ENCODE measurements at regions not wholly inside any gene's neighbourhood (a gene's known extent, or its start where the extent isn't known, plus 50 kb on each side); places are given as distances from the start of the nearest gene placed in this dataset.
"Not testable (repeated sequence)": the region's sequence is repeated elsewhere in the genome, so short reads cannot be mapped to it uniquely, and the experiment has no call there.

- DNase-seq, result no peak
Observed at GRCh38 chr13:111652676-111653075, 332.2 kb downstream of the TEX29 start.

GRCh38 chr13:111654531-111654930, 334.1 kb downstream of the TEX29 start:
- DNase-seq, result no peak

- DNase-seq, result no peak
Observed at GRCh38 chr13:111656439-111656838, 336.0 kb downstream of the TEX29 start.

DNA sequence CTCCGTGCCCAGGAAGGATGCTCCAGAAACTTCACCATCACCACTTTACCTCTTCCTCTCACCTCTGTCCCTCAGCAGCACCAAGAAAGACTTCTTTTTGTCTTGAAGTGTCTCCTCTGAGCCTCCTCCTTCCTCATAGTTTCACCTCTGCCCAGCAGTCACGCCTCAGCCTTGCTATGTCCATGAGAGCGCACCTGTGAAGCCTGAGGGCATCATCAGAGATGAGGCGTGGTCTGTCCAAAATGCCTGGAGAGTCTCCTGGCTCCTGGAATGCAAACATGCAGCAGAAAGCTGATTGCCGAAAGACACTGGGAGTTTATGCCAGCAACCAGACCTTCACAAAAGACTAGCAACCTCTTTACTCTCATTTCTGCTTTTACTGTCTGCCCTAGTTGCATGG, 336.6 kb downstream of the TEX29 start:
- no peak for DNase-seq

DNA sequence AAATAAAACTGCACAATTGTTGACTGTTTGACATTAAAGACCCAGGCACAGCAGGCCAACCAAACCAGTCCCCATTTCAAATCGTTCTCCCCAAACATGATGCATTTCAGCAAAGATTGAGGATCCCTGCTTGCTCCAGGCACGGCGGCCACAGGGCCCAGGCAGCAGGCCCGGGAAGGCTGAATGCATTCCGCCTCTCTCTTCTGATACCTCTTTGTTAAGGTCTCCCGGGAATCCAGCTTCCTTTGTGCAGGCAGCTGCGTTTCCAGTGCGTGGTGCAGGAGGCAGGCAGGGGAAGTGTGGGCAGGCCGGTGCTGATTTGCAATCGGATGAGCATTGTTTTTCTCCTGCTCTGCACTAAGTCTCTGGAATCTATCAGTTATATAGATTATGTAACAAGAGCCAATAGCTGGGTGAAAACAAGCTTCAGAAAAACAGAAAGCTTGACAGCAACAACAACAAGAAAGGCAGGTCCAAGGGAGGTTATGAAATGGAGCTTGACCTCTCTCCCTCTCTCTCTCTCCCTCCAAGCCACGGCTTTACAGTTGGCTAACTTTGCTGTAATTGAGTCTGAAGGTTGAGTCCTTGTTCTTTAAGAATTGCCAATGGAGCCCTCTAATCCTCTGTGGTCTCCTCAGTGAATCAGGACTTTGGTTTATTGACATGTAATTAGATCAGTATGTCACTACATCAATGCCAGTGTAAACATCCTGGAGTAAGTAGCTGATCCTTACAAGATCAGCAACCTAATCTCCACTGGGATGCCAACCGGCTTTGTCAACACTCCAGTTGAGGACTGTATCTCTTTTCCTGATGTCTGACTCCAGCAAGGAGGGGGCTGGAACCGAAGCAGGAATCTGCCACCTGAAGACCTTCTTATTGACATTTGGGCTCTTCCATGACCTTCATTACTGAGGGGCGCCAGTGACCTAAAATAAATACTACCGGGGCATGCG, 338.0 kb downstream of the TEX29 start:
- DNase-seq, result no peak

DNA sequence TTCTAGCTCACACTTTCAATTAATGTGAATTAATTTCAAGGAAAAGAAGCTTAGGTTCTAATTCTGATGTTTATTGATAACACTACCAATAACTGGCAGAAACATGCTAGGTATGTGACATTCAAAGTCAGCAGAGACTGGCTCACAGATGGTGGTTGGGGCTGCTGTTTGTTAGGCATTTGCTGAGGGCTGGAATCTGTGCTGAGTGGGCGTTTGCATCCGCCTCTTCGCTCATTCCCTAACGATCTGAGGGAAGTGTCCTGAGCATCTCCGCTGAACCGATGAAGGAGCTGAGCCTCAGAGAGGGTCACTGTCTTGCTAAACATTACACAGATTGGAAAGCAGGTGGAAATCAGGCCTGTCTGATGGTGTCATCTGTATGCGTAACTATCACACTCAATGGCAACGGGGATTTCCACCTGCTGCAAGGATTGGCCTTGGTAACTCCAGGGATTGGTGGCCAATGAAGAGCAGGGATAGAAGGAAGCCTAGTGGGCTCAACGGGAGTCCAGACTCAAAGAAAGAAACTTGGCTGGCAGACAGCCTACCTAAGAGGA, 338.9 kb downstream of the TEX29 start:
- no peak for DNase-seq

- DNase-seq, result no peak
Observed at GRCh38 chr13:111659842-111660241, 339.4 kb downstream of the TEX29 start.

DNA sequence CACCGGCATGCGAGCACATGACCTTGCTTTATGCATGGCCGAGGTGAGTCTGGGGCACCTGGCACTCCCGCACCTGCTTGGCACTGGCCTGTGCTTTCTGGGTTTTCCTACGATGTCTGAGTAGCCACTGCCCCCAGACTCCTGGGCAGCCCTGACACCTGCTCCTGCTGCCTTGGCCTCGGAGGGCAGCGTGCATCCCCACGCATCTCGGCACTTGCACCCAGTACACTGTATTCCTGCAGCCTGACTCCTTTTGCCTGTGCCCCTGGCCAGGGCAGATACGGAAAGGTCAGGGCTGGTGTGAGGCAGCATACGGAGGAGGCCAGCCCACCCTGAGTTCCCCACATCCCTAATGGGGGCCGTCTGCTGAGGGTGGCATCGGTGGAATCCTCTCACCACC, 340.6 kb downstream of the TEX29 start:
- no peak for DNase-seq

DNA sequence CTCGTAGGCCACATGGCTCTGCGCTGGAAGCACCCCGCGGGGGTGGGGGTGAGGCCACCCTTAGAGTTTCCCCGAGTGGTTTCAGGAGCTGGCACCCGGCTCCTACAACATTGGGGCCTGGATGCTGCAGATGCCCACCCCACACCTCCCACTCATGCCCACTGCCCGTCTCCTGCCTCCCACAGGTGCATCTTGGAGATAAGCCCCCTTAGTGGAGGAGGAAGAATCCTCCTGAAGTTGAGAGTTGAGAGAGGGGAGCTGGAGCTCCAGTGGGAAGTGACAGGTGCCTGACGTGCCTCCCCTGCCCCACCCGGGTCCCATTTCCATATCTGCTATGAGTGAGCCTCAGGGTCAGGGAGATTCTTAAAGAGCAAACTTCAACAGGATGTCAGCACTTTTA, 341.3 kb downstream of the TEX29 start:
- no peak for DNase-seq

DNA sequence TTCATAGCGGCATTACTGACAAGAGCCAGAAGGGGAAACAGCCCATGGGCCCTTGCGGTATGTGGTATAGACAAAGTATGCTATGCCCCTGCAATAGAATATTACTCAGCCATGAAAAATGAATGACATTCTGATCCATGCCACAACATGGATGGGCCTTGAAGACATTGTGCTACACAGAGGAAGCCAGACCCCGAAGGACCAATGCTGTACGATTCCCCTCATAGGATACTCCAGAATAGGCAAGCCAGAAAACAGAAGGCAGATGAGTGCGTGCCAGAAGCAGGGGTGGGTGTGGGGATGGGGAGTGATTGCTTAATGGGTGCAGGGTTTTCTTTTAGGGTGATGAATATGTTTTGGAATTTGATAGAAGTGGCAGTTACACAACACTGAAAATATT, 342.0 kb downstream of the TEX29 start:
- no peak for DNase-seq

DNA sequence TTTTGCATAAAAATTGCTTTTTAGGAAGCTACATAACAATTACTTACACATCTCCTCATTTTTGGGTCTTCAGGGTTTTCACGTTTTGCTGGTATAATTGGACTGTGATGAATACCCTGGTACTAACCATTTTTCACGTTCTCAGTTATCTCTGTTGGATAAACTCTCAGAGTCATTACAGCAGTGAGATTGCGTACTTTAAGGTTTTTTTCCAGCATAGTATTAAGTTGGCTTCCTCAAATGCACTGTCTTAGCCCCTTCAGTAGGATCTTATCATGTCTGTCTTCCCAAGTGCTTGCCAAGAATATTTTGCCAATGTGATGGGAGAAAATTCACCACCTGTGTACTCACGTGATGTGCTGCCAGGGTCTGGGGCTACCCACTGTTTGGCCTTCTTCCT, 342.5 kb downstream of the TEX29 start:
- DNase-seq, result no peak

DNA sequence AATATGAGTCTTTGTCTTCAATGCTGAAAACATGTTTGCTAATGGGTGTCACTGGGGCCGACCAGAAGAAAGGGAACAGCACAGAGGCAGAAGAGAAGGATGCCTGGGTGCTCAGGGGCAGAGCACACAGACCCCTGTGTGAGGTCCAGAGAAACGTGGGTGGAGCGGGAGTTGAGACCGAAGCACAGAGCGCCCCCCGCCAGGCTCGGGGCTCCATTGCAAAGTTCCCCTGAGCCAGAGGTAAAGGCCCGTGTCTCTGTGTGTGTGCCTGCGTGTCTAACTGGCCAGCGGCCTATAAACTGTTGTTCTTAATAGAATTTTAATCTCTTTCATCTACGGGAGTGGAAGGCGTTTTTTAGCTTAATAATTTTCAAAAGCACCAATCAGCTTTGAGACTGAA, 343.1 kb downstream of the TEX29 start:
- no peak for DNase-seq

GRCh38 chr13:111663953-111664421, 343.5 kb downstream of the TEX29 start:
- DNase-seq, result no peak

DNA sequence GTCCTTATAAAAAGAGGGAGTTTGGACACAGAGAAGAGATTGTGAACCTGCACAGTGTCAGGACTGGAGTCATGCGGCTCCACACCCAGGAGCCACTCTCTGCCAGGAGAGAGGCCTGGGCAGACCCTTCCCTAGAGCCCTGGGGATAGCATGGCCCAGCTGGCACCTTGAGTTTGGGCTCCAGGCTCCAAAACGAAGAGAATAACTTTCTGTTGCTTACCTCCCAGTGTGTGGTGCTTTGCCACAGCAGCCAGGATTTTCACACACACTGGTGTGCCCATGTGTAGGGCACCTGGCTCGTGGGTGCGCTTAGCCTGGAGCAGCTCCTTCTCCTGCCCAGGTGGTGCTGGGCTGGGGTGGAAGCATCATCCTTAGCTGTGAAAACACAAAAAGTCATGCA, 344.3 kb downstream of the TEX29 start:
- no peak for DNase-seq

GRCh38 chr13:111665691-111666095, 345.3 kb downstream of the TEX29 start:
- DNase-seq, result no peak

- DNase-seq, result no peak
Observed at GRCh38 chr13:111666164-111666776, 345.8 kb downstream of the TEX29 start.

GRCh38 chr13:111667757-111668156, 347.3 kb downstream of the TEX29 start:
- DNase-seq, result no peak

- no peak for DNase-seq
Observed at GRCh38 chr13:111668451-111668850, 348.0 kb downstream of the TEX29 start.

DNA sequence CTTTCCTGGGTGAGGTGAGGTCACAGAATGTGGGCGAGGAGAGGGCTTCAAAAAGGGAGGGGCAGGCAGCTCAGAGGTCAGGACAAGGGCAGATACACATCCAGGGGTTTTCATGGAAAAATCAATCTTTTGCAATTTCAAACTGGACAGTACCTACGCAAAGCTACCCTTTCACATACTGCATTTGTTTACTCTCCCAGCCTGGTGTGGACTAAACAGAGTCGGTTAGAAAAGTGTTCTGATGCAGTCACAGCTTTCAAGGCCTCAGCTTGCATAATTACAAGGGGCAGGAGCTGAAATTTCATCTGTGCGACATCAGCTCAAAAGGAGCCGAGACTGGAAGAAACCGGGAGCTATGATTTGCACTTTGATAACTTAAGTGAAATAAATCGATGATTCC, 351.8 kb downstream of the TEX29 start:
- DNase-seq, result not testable (repeated sequence)

DNA sequence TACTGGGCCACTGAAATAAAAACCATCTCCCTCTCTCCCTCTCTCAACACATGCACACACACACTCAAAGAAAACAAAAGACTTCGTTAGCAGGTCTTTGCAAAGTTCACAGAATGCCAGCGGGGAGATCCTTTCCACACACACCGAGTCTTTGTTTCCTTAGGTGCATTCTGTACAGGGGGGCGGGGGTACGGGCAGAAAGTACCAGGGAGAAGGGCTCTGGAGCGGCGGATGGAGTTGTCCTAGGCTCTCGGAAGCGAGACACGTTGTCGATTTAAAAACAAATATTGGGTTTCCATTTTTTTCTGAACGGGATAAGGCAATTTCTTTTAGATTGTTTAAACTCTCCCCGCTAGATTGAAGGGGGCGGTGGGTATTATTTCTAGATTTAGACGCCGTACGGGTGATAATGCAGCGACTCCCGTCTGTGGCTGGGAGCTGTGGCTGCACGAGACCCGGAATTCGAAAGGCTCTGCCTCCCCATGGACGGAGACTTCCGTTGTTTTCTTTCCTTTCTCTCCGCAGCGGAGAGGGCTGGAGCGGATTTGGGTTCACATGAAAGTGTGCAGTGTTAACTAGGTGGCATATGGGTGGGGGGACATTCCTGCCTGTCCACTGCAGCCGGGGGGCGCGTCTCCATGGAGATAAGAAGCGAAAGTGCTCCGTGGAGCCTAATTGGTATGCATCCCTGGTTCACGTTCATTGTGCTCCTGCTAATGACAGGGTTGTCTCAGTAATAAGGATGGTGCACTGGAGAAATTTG, 357.9 kb downstream of the TEX29 start:
- DNase-seq, result not testable (repeated sequence)

GRCh38 chr13:111679645-111680044, 359.2 kb downstream of the TEX29 start:
- DNase-seq, result not testable (repeated sequence)

DNA sequence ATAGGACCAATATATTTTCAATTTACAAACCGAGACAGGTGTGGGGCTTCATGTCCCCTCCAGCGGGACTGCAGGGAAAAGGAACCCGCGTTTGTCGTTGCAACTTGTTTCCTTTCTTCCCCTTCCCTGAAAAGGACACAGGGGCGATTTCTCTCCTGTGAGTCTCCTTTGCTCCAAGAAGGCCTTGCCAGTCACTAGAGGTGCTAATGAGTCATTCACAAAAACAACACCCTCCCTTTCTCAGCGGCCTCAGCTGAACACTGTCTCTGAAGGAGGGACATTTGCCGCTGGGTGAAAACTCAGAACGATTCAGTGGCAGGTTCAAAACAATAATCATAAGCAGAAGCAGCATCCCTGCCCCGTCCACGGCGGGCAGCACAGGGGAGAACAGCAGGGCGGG, 359.7 kb downstream of the TEX29 start:
- DNase-seq, result not testable (repeated sequence)

GRCh38 chr13:111692028-111692427, 371.6 kb downstream of the TEX29 start:
- not testable (repeated sequence) for DNase-seq

Data from activated naive CD4-positive, alpha-beta T cell (primary cell).